ENCODE measurements at regions not wholly inside any gene's neighbourhood (a gene's known extent, or its start where the extent isn't known, plus 50 kb on each side); places are given as distances from the start of the nearest gene placed in this dataset.

- ATAC-seq (ENCODE audit: low FRiP score in 2 of 2) (no peak), DNase-seq (no peak)
- H3K36me3 ChIP-seq, result no peaks in the 10 kb centered on the region
- no peak overlapping the region for H3K27ac ChIP-seq
- H3K9me3 ChIP-seq, result peaks cover 3 to 9% (median 6%) of the 10 kb centered on the region in 4 donors
- 74 to 84% methylated on average over 4 of the region's 4 CpGs for WGBS, 2 donors
- no peaks in the 10 kb centered on the region for H3K4me1 ChIP-seq
- TF ChIP-seq EP300 (IDR thresholded peaks at IDR 0.05) (no peak), POLR2A (IDR thresholded peaks at IDR 0.05) (no peak), POLR2AphosphoS5 (IDR thresholded peaks at IDR 0.05) (no peak), CTCF (IDR thresholded peaks at IDR 0.05) (no peak)
- no peak overlapping the region for H3K4me3 ChIP-seq
- no peaks in the 10 kb centered on the region for H3K27me3 ChIP-seq
Measured at GRCh38 chr1:30619619-30620018, 103.8 kb downstream of the MATN1 start.

DNA sequence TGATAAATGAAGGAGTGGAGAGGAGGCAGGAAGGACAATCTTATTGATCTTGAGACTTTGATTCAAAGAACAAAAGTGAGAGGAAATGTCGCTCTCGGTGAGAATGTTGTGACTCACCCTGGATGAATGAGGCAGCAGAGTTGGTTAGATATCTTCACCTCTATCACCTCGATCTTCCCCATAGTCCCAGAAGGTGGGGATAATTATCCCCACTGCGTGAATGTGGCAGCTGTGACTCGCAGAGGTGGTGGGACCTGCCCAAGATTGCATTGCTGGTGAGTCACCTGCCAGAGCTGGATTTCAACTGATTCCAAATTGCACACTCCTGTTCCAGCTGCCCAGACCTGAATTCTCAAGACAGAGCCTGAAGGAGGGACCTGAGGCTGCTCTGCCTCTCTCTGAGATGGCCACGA is 105.0 kb downstream of the MATN1 start:
- no peaks in the 10 kb centered on the region for H3K27me3 ChIP-seq
- no peak for ATAC-seq (ENCODE audit: low FRiP score in 2 of 2)
- WGBS, 2 donors, result 38 to 52% methylated on average over 4 to 6 of the region's 6 CpGs

DNA sequence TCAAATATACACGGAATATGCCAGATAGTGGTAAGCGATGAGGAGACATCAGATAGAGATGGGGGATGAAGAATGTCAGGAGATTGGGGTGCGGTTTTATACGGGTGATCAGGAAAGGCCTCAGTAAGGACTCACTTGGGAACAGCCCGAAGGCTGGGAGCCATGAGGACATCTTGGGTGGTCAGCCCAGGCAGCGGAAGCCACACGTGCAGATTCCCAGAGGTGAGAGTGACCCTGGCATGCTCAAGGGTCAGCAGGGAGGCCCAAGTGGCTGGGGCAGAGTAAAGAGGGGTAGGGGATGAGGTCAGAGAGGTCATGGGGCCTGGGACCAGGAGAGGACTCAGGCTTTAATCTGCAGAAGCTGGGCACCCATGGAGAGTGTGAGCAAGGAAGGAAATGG is 106.6 kb downstream of the MATN1 start:
- Histone ChIP-seq H3K27me3 (no peaks in the 10 kb centered on the region), H3K4me1 (no peaks in the 10 kb centered on the region), H3K36me3 (no peaks in the 10 kb centered on the region), H3K9me3 (no peaks in the 10 kb centered on the region), H3K4me3 (no peak overlapping the region), H3K27ac (no peak overlapping the region)
- ATAC-seq (ENCODE audit: low FRiP score in 2 of 2) (no peak), DNase-seq (no peak)
- 78 to 89% methylated on average over 7 of the region's 7 CpGs for WGBS, 2 donors
- TF ChIP-seq POLR2AphosphoS5 (IDR thresholded peaks at IDR 0.05), result no peak
- TF ChIP-seq EP300 (IDR thresholded peaks at IDR 0.05), result no peak
- no peak for TF ChIP-seq POLR2A (IDR thresholded peaks at IDR 0.05)
- no peak for TF ChIP-seq CTCF (IDR thresholded peaks at IDR 0.05)

More for the DNA sequence above, 105.0 kb downstream of the MATN1 start:
- Histone ChIP-seq H3K4me1 (no peaks in the 10 kb centered on the region), H3K4me3 (no peak overlapping the region), H3K36me3 (no peaks in the 10 kb centered on the region), H3K9me3 (peaks cover 0 to 6% (median 4%) of the 10 kb centered on the region in 4 donors), H3K27ac (no peak overlapping the region)
- DNase-seq, result no peak
- TF ChIP-seq EP300 (IDR thresholded peaks at IDR 0.05) (no peak), POLR2AphosphoS5 (IDR thresholded peaks at IDR 0.05) (no peak), CTCF (IDR thresholded peaks at IDR 0.05) (no peak), POLR2A (IDR thresholded peaks at IDR 0.05) (no peak)

DNA sequence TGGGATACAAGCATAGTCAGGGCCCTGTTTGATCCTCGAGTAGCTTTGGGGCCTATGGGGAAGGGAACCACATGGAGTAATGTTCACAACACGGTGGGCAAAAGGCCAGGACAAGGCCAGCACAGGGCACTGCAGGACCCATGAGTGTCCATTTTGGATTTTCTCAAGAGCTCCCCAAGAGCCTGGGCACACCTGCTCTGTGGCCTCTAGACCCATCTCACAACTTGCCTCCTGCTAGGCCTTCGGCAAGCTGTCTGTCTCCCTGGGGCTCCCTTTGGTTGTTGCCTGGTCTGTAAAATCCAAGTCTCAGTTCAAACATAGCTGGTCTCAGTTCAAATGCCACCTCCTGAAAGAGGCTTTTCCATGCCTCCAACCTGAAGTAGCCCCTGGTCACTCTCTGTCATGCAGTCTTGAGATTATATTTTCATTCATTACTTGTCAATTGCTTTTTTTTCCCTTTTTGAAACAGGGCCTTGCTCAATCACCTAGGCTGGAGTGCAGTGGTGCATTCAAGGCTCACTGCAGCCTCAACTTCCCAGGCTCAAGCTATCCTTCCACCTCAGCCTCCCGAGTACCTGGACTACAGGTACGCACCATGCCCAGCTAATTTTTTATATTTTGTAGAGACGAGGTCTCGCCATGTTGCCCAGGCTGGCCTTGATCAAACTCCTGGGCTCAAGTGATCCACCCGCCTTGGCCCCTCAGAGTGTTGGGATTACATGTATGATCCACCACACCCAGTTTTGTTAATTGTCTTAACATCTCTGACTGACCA is 107.4 kb downstream of the MATN1 start:
- ATAC-seq (ENCODE audit: low FRiP score in 2 of 2) (no peak), DNase-seq (no peak)
- H3K36me3 ChIP-seq, result no peaks in the 10 kb centered on the region
- TF ChIP-seq POLR2A (IDR thresholded peaks at IDR 0.05) (no peak), EP300 (IDR thresholded peaks at IDR 0.05) (no peak), POLR2AphosphoS5 (IDR thresholded peaks at IDR 0.05) (no peak), CTCF (IDR thresholded peaks at IDR 0.05) (no peak)
- H3K4me3 ChIP-seq, result no peak overlapping the region
- H3K9me3 ChIP-seq, result no peaks in the 10 kb centered on the region
- H3K27ac ChIP-seq, result no peak overlapping the region
- no peaks in the 10 kb centered on the region for H3K4me1 ChIP-seq
- no peaks in the 10 kb centered on the region for H3K27me3 ChIP-seq
- WGBS, 2 donors, result 88 to 89% methylated on average over 7 to 8 of the region's 8 CpGs

Data from upper lobe of left lung (tissue), 6 donors.